GM23338 (cell line): ENCODE measurements at regions not wholly inside any gene's neighbourhood (a gene's known extent, or its start where the extent isn't known, plus 50 kb on each side); places are given as distances from the start of the nearest gene placed in this dataset.
"Not testable (repeated sequence)": the region's sequence is repeated elsewhere in the genome, so short reads cannot be mapped to it uniquely, and the experiment has no call there.

Experiments
- CREB1 ChIP-seq: fragments of 250-450 bp; sonication (Bioruptor Pico); IDR thresholded peaks from 2 replicates; pipeline ENCODE4 v1.5.0; 2020; ENCODE audit warnings: low read depth, mild to moderate bottlenecking, moderate library complexity
- CTCF ChIP-seq, 2 experiments: fragments of 200-600 bp in 1 of 2; sonication (generic) in 1 of 2; conservative IDR thresholded peaks; 2 replicates each; pipeline versions ENCODE4 v1.5.1 to v1.6.1; 2016 to 2017; ENCODE audit warnings: antibody characterized with exemption in 2 of 2, low read depth in 2 of 2, mild to moderate bottlenecking in 2 of 2, moderate library complexity in 1 of 2
- ETS1 ChIP-seq: IDR thresholded peaks from 2 replicates; pipeline ENCODE4 v1.6.1; 2016; ENCODE audit warnings: antibody characterized with exemption
- EZH2 ChIP-seq: fragments of 200-600 bp; sonication (generic); IDR thresholded peaks from one replicate; pipeline ENCODE4 v1.8.0; 2017; ENCODE audit warnings: antibody characterized with exemption, mild to moderate bottlenecking, low read depth; ENCODE audit not compliant: unreplicated experiment
- POLR2AphosphoS5 ChIP-seq: IDR thresholded peaks from 2 replicates; pipeline ENCODE4 v1.6.1; 2016; ENCODE audit warnings: antibody characterized with exemption, low read depth
- STAT1 ChIP-seq: IDR thresholded peaks from one replicate; pipeline ENCODE4 v1.6.1; 2016; ENCODE audit warnings: antibody characterized with exemption; ENCODE audit not compliant: unreplicated experiment

DNA sequence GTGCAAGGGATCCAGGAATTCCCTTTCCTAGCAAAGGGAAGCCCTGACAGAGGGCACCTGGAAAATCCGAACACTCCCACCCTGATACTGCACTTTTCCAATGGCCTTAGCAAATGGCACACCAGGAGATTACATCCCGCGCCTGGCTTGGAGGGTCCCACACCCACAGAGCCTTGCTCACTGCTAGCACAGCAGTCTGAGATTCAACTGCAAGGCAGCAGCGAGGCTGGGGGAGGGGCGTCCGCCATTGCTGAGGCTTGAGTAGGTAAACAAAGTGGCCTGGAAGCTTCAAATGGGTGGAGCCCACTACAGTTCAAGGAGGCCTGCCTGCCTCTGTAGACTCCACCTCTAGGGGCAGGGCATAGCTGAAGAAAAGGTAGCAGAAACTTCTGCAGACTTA lies 888.8 kb downstream of the RPS29 start:
- not testable (repeated sequence) for TF ChIP-seq CTCF (conservative IDR thresholded peaks at IDR 0.05; ENCODE audit: low read depth in 2 of 2); POLR2AphosphoS5; STAT1; ETS1; EZH2; CREB1 (CRISPR knock-in tag)
